NB4 (cell line): ENCODE measurements at regions not wholly inside any gene's neighbourhood (a gene's known extent, or its start where the extent isn't known, plus 50 kb on each side); places are given as distances from the start of the nearest gene placed in this dataset.

ENCODE experiments used
- DNase-seq: peaks from one replicate; pipeline ENCODE4 v3.0.0; 2010; ENCODE audit warnings: low read depth
- H3K4me3 ChIP-seq: one replicate; pipeline ENCODE4 v1.5.1; 2011; ENCODE audit warnings: mild to moderate bottlenecking, low read depth, low read length, moderate library complexity
- MYC ChIP-seq: IDR thresholded peaks from 2 replicates; pipeline ENCODE4 v1.6.1; 2011; ENCODE audit warnings: low read depth, low read length
- POLR2A ChIP-seq: IDR thresholded peaks from 2 replicates; pipeline ENCODE4 v1.6.1; 2011; ENCODE audit warnings: mild to moderate bottlenecking; ENCODE audit not compliant: insufficient read length; ENCODE audit errors: extremely low read depth
- TF ChIP-seq, protein P1 (sequence below): IDR thresholded peaks from one replicate; pipeline ENCODE4 v1.5.1; 2012; ENCODE audit warnings: low read depth, low read length
- TF ChIP-seq, protein P2 (sequence below): IDR thresholded peaks from 2 replicates; pipeline ENCODE4 v1.6.1; 2011; ENCODE audit warnings: low read depth, low read length

DNA sequence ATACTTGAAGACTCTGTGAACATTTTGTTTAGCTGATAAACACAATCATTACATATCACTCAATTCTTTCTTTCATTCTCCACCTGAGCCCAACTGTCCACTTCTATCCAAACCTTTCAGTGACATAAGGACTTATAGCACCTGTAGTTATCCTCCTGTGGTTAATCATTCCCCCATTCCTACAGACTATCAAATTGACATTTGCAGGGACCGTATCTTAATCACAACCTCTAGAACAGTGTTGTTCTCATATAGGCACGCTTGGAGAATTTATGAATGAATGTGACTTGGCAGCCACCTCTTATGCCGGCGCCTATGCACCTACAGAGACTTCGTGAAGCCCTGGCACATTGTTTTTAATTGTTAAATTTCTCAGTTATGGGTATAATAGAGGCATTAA lies 83.9 kb upstream of the CXADR start:
- TF ChIP-seq, protein P1, sequence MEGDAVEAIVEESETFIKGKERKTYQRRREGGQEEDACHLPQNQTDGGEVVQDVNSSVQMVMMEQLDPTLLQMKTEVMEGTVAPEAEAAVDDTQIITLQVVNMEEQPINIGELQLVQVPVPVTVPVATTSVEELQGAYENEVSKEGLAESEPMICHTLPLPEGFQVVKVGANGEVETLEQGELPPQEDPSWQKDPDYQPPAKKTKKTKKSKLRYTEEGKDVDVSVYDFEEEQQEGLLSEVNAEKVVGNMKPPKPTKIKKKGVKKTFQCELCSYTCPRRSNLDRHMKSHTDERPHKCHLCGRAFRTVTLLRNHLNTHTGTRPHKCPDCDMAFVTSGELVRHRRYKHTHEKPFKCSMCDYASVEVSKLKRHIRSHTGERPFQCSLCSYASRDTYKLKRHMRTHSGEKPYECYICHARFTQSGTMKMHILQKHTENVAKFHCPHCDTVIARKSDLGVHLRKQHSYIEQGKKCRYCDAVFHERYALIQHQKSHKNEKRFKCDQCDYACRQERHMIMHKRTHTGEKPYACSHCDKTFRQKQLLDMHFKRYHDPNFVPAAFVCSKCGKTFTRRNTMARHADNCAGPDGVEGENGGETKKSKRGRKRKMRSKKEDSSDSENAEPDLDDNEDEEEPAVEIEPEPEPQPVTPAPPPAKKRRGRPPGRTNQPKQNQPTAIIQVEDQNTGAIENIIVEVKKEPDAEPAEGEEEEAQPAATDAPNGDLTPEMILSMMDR: no peak
- TF ChIP-seq POLR2A: no peak
- TF ChIP-seq MYC: no peak
- TF ChIP-seq, protein P2, sequence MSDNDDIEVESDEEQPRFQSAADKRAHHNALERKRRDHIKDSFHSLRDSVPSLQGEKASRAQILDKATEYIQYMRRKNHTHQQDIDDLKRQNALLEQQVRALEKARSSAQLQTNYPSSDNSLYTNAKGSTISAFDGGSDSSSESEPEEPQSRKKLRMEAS: no peak
- DNase-seq: no peak
- no peak overlapping the region for H3K4me3 ChIP-seq

DNA sequence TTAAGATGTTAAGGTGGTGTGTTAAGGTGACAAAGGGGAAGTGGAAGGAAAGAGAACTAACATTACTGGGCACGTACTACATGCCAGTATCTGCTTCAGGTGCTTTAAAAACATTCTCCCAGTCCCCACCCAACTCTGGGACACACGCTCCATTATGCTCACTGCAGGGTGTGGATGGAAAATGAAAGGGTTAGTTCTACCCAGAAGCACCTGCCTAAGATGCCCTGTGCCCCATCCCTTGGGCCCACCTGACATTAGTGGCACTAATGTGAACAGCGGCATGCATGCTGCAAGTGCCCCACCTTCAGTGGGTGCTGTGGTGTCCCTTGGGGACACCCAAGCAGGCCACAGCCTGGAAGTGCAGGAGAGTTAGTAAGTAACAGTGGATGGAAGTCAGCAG lies 82.9 kb upstream of the CXADR start:
- TF ChIP-seq MYC (no peak), POLR2A (no peak)
- TF ChIP-seq, protein P1: no peak
- TF ChIP-seq, protein P2: no peak
- DNase-seq: no peak
- no peak overlapping the region for H3K4me3 ChIP-seq

DNA sequence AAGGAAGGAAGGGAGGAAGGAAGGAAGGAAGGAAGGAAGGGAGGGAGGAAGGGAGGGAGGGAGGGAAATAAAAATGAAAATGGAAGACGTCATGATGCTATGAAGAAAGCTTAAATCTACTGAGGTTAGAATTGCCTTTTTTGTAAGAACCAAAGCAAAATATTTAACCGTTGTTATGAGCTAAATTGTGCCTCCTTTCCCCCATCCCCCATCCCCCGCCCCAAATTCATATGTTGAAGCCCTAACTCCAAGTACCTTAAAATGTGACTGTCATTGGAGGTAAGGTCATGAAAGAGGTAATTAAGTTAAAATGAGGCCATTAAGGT lies 80.1 kb upstream of the CXADR start:
- TF ChIP-seq, protein P2: no peak
- TF ChIP-seq MYC: no peak
- no peak for TF ChIP-seq POLR2A
- TF ChIP-seq, protein P1: no peak
- no peak for DNase-seq
- H3K4me3 ChIP-seq: no peak overlapping the region

DNA sequence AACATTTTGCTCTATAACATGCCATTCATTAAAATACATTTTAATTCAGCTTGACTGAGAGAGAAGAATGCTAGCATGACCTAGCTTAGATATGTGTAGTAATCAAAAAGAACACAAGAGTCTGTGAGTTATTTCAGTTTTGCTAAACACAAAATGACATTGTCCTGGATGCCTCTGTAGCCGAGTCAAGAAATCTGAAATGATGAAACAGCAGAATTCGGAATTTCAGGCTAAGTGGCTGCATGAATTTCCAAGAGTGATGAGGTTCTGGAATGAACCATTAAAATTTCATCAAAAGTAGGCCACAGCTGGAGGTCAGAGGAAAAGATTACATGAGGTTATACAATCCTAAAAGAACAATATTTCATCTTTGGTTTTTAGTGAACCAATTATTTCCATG lies 79.1 kb upstream of the CXADR start:
- TF ChIP-seq, protein P1: no peak
- H3K4me3 ChIP-seq: no peak overlapping the region
- no peak for DNase-seq

DNA sequence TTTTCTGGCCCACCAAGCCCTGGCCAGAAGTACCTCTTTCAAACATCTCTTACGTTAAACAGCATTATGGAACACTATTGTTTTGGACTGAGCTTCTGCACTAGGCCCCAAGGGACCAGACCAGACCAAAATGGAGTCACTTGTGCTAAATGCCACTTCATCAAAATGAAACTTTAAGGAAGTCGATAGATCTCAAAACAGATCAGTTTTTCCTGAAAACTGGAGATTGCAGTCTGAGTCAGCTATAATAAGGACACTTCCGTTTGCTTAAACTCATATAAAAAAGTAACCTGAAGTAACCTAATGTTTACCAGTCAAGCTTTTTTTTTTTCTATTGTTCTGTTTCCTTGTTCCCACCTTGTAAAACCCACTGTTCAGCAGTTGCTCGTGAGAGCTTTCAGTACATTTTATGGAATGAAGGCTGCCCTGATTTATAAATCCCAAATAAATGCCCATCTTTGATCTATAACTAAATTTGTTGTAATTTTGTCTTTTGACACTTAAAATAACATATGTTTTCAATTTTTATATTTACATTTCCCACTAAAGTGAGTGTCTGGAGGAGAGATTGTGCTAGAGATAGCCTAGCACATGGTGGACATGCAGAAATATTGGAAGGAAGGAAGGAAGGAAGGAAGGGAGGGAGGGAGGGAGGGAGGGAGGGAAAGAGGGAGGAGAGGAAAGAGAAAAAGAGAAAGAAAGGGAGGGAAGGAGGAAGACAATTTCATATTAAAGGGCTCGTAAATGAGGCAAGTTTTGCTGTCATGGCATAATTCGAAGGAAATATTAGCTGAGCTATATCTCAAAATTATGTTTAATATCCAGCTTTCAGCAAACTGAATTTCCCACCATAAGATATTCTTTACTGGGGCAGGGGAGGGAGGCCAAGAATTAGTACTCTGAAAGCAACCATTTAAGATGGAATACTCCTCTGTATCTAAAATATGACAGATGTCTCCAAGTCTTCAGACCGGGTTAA lies 77.0 kb upstream of the CXADR start:
- no peak for DNase-seq
- TF ChIP-seq, protein P2: no peak
- no peak for TF ChIP-seq MYC
- TF ChIP-seq POLR2A: no peak
- TF ChIP-seq, protein P1: no peak

More for the DNA sequence above, 77.0 kb upstream of the CXADR start:
- H3K4me3 ChIP-seq: no peak overlapping the region
